Osteoblast (primary cell): ENCODE measurements at regions not wholly inside any gene's neighbourhood (a gene's known extent, or its start where the extent isn't known, plus 50 kb on each side); places are given as distances from the start of the nearest gene placed in this dataset.

Experiments
- DNase-seq: peaks from one replicate; pipeline ENCODE4 v3.0.0; 2011; ENCODE audit warnings: low spot score, mixed read lengths; ENCODE audit not compliant: insufficient read length; ENCODE audit errors: missing footprints
- H2AFZ ChIP-seq: 2 replicates; pipeline ENCODE4 v1.6.0; 2011; ENCODE audit warnings: mild to moderate bottlenecking, low read length
- H3K27ac ChIP-seq: 2 replicates; pipeline ENCODE4 v1.5.1; 2011; ENCODE audit warnings: mild to moderate bottlenecking, low read depth, low read length, moderate library complexity
- H3K27me3 ChIP-seq: 2 replicates; pipeline ENCODE4 v1.6.0; 2012; ENCODE audit warnings: mild to moderate bottlenecking, control low read depth, inconsistent platforms, low read length, moderate library complexity; ENCODE audit not compliant: insufficient read depth
- H3K36me3 ChIP-seq: 2 replicates; pipeline ENCODE4 v1.5.1; 2011; ENCODE audit warnings: mild to moderate bottlenecking, low read length, control low read depth, moderate library complexity; ENCODE audit not compliant: insufficient read depth
- H3K4me1 ChIP-seq: 2 replicates; pipeline ENCODE4 v1.5.1; 2011; ENCODE audit warnings: mild to moderate bottlenecking, low read length, control low read depth, moderate library complexity; ENCODE audit not compliant: insufficient read depth
- H3K4me2 ChIP-seq: 2 replicates; pipeline ENCODE4 v1.6.0; 2011; ENCODE audit warnings: mild to moderate bottlenecking, low read length; ENCODE audit not compliant: insufficient read depth
- H3K4me3 ChIP-seq: fragments of 200-600 bp; sonication (generic); 3 replicates; pipeline ENCODE4 v1.5.1; 2012; ENCODE audit warnings: mild to moderate bottlenecking, low read length, inconsistent platforms; ENCODE audit not compliant: insufficient read depth
- H3K79me2 ChIP-seq: 2 replicates; pipeline ENCODE4 v1.6.0; 2012; ENCODE audit warnings: mild to moderate bottlenecking, low read length, control low read depth, inconsistent platforms; ENCODE audit not compliant: insufficient read depth
- H3K9me3 ChIP-seq: 2 replicates; pipeline ENCODE4 v1.5.1; 2011; ENCODE audit warnings: low read depth, low read length, control low read depth
- H4K20me1 ChIP-seq: 2 replicates; pipeline ENCODE4 v1.6.0; 2012; ENCODE audit warnings: mild to moderate bottlenecking, low read length, control low read depth; ENCODE audit not compliant: insufficient read depth
- TF ChIP-seq, protein P1 (sequence below): IDR thresholded peaks from 2 replicates; pipeline ENCODE4 v1.5.1; 2011; ENCODE audit warnings: mild to moderate bottlenecking, low read depth, low read length, moderate library complexity; ENCODE audit errors: extremely low read depth

- Histone ChIP-seq H3K4me2 (no peak overlapping the region), H4K20me1 (no peaks in the 10 kb centered on the region), H3K4me3 (no peak overlapping the region), H3K36me3 (no peaks in the 10 kb centered on the region), H3K27me3 (no peaks in the 10 kb centered on the region), H3K4me1 (no peaks in the 10 kb centered on the region), H3K79me2 (no peaks in the 10 kb centered on the region), H3K9me3 (no peaks in the 10 kb centered on the region), H2AFZ (no peak overlapping the region), H3K27ac (no peak overlapping the region)
- no peak for DNase-seq
- TF ChIP-seq, protein P1, sequence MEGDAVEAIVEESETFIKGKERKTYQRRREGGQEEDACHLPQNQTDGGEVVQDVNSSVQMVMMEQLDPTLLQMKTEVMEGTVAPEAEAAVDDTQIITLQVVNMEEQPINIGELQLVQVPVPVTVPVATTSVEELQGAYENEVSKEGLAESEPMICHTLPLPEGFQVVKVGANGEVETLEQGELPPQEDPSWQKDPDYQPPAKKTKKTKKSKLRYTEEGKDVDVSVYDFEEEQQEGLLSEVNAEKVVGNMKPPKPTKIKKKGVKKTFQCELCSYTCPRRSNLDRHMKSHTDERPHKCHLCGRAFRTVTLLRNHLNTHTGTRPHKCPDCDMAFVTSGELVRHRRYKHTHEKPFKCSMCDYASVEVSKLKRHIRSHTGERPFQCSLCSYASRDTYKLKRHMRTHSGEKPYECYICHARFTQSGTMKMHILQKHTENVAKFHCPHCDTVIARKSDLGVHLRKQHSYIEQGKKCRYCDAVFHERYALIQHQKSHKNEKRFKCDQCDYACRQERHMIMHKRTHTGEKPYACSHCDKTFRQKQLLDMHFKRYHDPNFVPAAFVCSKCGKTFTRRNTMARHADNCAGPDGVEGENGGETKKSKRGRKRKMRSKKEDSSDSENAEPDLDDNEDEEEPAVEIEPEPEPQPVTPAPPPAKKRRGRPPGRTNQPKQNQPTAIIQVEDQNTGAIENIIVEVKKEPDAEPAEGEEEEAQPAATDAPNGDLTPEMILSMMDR, result no peak
Measured at GRCh38 chr2:204129591-204130294, 193.2 kb downstream of the ICOS start.

- H3K27me3 ChIP-seq, result no peaks in the 10 kb centered on the region
- H3K27ac ChIP-seq, result no peak overlapping the region
- H4K20me1 ChIP-seq, result no peaks in the 10 kb centered on the region
- H2AFZ ChIP-seq, result no peak overlapping the region
- H3K4me3 ChIP-seq, result no peak overlapping the region
- H3K79me2 ChIP-seq, result no peaks in the 10 kb centered on the region
- no peaks in the 10 kb centered on the region for H3K9me3 ChIP-seq
- no peak for DNase-seq
- no peak overlapping the region for H3K4me2 ChIP-seq
- H3K36me3 ChIP-seq, result no peaks in the 10 kb centered on the region
- TF ChIP-seq, protein P1, result no peak
- H3K4me1 ChIP-seq, result no peaks in the 10 kb centered on the region
Measured at GRCh38 chr2:204131621-204132020, 195.1 kb downstream of the ICOS start.

- TF ChIP-seq, protein P1, result no peak
- DNase-seq, result no peak
- no peaks in the 10 kb centered on the region for H3K9me3 ChIP-seq
- no peaks in the 10 kb centered on the region for H3K4me1 ChIP-seq
- H3K4me2 ChIP-seq, result no peak overlapping the region
- H4K20me1 ChIP-seq, result no peaks in the 10 kb centered on the region
- H3K4me3 ChIP-seq, result no peak overlapping the region
- H3K36me3 ChIP-seq, result no peaks in the 10 kb centered on the region
- H3K79me2 ChIP-seq, result no peaks in the 10 kb centered on the region
- H2AFZ ChIP-seq, result no peak overlapping the region
- H3K27ac ChIP-seq, result no peak overlapping the region
- H3K27me3 ChIP-seq, result no peaks in the 10 kb centered on the region
Measured at GRCh38 chr2:204133476-204133875, 196.9 kb downstream of the ICOS start.

DNA sequence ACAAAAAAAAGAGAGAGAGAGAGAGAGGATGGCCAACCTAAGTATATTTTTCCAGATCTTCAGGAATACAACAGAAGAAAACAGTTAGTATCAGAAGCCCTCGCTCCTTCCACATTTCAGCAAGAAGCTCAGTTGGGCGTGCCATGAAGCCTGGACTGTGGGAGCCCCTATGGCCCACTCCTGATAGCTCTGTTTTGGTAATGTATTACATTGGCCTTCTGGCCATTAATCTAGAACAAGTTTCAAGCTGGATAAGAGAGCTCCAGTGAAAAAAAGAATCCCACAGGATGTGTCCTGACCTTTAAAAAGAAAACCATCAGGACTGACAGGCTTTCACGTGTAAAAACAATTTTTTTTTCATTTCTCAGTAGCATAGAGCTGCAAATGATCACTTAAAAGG is 197.9 kb downstream of the ICOS start:
- Histone ChIP-seq H3K4me2 (no peak overlapping the region), H3K36me3 (no peaks in the 10 kb centered on the region), H4K20me1 (no peaks in the 10 kb centered on the region), H3K27me3 (no peaks in the 10 kb centered on the region), H3K27ac (no peak overlapping the region), H3K4me3 (no peak overlapping the region), H3K79me2 (no peaks in the 10 kb centered on the region), H2AFZ (no peak overlapping the region), H3K4me1 (no peaks in the 10 kb centered on the region), H3K9me3 (no peaks in the 10 kb centered on the region)
- DNase-seq, result no peak
- TF ChIP-seq, protein P1, result no peak
